ENCODE measurements at regions not wholly inside any gene's neighbourhood (a gene's known extent, or its start where the extent isn't known, plus 50 kb on each side); places are given as distances from the start of the nearest gene placed in this dataset.

DNA sequence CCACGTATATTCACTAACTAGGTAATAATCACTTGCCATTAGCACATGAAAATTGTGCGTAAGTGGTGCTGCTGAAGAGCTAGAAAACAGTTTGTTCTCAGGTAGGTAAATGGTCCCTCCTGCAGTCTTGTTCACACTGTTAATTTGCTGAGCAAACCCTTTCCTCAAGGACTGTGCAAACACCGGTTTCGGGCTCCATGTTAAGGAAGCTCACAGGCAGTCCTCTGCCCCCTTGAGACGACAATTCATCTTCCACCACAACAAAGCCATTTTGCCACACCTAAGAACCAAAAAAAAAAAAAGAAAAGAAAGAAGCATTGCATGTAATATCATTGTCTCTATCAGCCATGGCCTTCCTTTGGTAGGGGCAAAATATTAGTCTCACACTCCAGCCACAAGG lies 193.9 kb downstream of the BCL11A start:
- no peak for DNase-seq (ENCODE audit: low read depth)
- TF ChIP-seq, protein P1, sequence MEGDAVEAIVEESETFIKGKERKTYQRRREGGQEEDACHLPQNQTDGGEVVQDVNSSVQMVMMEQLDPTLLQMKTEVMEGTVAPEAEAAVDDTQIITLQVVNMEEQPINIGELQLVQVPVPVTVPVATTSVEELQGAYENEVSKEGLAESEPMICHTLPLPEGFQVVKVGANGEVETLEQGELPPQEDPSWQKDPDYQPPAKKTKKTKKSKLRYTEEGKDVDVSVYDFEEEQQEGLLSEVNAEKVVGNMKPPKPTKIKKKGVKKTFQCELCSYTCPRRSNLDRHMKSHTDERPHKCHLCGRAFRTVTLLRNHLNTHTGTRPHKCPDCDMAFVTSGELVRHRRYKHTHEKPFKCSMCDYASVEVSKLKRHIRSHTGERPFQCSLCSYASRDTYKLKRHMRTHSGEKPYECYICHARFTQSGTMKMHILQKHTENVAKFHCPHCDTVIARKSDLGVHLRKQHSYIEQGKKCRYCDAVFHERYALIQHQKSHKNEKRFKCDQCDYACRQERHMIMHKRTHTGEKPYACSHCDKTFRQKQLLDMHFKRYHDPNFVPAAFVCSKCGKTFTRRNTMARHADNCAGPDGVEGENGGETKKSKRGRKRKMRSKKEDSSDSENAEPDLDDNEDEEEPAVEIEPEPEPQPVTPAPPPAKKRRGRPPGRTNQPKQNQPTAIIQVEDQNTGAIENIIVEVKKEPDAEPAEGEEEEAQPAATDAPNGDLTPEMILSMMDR (conservative IDR thresholded peaks at IDR 0.05; ENCODE audit: low read length), result no peak
- H3K4me3 ChIP-seq (ENCODE audit: low read length), result no peak overlapping the region

DNA sequence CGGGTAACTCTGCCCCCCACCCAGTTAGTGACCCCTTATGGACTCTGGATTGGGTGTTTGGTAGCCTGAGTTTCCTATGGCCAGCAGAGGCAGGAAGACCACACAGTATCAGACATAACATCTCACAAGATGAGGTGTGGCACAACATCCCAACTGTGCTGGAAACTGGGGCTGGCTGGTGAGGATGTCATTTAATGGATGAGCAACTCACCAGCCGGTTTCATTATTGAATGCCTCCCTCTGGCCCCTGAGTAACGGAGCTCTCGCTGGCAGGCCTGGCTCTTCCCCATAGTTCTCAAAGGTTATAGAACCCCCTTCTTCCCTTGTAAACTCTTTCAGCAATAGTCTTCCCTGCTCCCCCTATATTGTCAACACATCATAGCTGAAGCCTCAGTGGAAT lies 195.0 kb downstream of the BCL11A start:
- no peak for DNase-seq (ENCODE audit: low read depth)
- no peak overlapping the region for H3K4me3 ChIP-seq (ENCODE audit: low read length)
- TF ChIP-seq, protein P1 (conservative IDR thresholded peaks at IDR 0.05; ENCODE audit: low read length), result no peak

DNA sequence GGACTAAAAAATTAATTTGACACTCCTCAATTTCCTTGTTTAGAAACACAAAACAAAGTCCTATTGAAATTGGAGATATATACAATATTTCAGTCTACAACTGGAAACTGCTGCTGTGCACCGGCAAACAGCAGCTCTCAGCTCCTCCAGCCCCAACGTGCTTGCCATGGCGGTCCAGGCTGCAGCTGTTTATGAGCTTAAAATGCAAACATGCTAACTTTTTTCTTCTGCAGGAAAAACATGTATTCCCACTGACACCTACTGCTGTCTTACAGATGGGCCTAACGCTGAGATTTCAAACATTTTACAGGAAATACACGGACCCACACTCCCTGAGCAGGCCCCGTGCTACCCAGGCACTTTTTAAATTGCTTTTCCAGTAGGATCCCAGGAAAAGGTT lies 195.5 kb downstream of the BCL11A start:
- TF ChIP-seq, protein P1 (conservative IDR thresholded peaks at IDR 0.05; ENCODE audit: low read length), result no peak
- H3K4me3 ChIP-seq (ENCODE audit: low read length), result no peak overlapping the region
- DNase-seq (ENCODE audit: low read depth), result no peak

DNA sequence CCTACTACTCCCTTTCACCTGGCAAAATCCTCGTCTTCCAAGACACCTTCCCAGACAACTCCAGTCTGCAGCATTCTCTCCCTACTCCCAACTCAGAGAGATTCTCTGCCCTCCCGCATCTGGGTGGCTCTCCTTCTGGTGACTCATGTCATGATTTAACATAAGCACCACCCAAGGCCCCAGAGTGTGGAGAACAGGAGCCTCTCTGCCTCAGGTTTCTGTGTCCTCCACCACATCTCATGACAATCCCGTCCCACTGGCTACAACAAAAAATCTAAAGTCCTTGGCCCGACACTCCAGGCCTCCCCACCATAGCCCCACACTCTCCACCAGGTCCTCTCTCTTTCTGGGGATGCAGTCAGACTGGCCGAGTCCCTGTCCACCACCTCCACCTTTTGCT lies 197.1 kb downstream of the BCL11A start:
- TF ChIP-seq, protein P1 (conservative IDR thresholded peaks at IDR 0.05; ENCODE audit: low read length), result no peak
- no peak overlapping the region for H3K4me3 ChIP-seq (ENCODE audit: low read length)
- no peak for DNase-seq (ENCODE audit: low read depth)

DNA sequence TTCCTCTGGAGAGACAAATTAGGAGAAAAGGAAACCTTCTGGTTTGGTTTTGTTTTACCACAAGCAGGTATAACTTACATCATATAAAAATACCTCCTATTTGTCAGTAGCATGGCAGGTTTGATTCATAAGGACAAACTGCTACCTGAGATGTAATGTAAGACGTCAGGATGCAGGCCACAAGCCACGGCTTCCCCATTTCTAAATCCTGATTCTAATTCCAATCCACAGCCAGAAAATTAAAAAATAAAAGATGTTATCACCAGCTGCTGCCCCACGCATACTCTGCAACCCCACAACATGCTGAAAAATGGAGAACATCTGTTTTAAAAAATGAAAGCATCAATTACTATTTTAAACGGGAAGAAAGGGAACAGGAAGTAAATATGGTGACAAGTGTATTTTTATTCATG lies 197.6 kb downstream of the BCL11A start:
- DNase-seq (ENCODE audit: low read depth), result no peak
- TF ChIP-seq, protein P1 (conservative IDR thresholded peaks at IDR 0.05; ENCODE audit: low read length), result no peak
- no peak overlapping the region for H3K4me3 ChIP-seq (ENCODE audit: low read length)

DNA sequence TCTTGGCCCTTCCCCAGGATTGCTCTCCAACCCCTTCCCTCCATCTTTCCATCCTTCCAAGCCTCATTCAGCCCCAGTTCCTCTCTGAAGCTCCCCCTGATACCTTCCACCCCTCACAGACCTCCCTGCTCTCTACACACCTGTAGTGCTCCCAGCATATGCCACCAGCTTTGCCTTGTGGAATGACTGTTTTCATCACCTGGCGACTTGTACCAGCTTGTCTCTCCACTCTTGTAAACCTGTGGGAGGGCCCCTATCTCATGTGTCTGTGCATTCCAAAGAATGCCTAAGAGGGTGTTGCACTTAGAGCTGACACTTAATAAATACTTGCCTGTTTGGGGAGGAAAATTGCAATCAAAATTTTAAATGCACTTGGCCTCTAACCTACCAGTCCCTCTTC lies 198.7 kb downstream of the BCL11A start:
- no peak overlapping the region for H3K4me3 ChIP-seq (ENCODE audit: low read length)
- TF ChIP-seq, protein P1 (conservative IDR thresholded peaks at IDR 0.05; ENCODE audit: low read length), result no peak
- no peak for DNase-seq (ENCODE audit: low read depth)

DNA sequence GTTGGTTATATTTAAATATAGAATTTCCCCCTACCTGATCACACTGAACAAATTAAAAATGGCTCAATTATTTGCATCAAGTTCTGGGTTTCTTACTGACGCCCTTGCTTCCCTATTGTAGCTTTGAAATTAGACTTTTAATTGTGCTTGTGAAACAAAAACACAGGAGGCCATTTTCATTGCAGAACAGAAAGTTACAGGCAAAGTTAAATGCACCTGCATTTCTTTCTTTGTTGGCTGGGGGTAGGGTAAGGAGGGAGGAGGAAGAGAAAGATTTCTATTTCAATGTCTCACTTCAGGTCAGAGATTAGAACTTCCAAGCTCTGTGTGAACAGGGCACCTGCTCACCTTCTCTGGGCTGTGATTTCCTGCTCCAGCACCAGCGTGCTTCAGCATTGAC lies 199.6 kb downstream of the BCL11A start:
- TF ChIP-seq, protein P1 (conservative IDR thresholded peaks at IDR 0.05; ENCODE audit: low read length), result no peak
- no peak for DNase-seq (ENCODE audit: low read depth)
- no peak overlapping the region for H3K4me3 ChIP-seq (ENCODE audit: low read length)
